Mesodermal cell (in vitro differentiated cells): ENCODE measurements at regions not wholly inside any gene's neighbourhood (a gene's known extent, or its start where the extent isn't known, plus 50 kb on each side); places are given as distances from the start of the nearest gene placed in this dataset.
"Not testable (repeated sequence)": the region's sequence is repeated elsewhere in the genome, so short reads cannot be mapped to it uniquely, and the experiment has no call there.

Experiments used
- H3K27ac ChIP-seq: 2 replicates; pipeline ENCODE4 v1.7.0; 2013; ENCODE audit warnings: mild to moderate bottlenecking, low read depth, low read length, moderate library complexity; ENCODE audit not compliant: severe bottlenecking
- H3K36me3 ChIP-seq: 2 replicates; pipeline ENCODE4 v1.7.1; 2013; ENCODE audit warnings: mild to moderate bottlenecking, low read length, moderate library complexity; ENCODE audit not compliant: control insufficient read depth, insufficient read depth
- H3K4me1 ChIP-seq: one replicate; pipeline ENCODE4 v1.7.1; 2013; ENCODE audit warnings: mild to moderate bottlenecking, low read length; ENCODE audit not compliant: insufficient read depth, control insufficient read depth, poor library complexity, severe bottlenecking
- H3K4me3 ChIP-seq: 2 replicates; pipeline ENCODE4 v1.7.0; 2013; ENCODE audit warnings: low read length, control low read depth, mild to moderate bottlenecking; ENCODE audit not compliant: insufficient read depth, poor library complexity, severe bottlenecking; ENCODE audit errors: extremely low read depth
- H3K9me3 ChIP-seq: 2 replicates; pipeline ENCODE4 v1.7.1; 2013; ENCODE audit warnings: mild to moderate bottlenecking, low read length, moderate library complexity; ENCODE audit not compliant: control insufficient read depth
- WGBS, 2 experiments: methylation state at CpG; one replicate each; pipeline ENCODE4 v1.1.5; 2013; ENCODE audit warnings: missing lambda C conversion rate in 2 of 2; ENCODE audit not compliant: insufficient coverage in 2 of 2; 5-methylcytosine and 5-hydroxymethylcytosine counted together

- no peaks in the 10 kb centered on the region for H3K9me3 ChIP-seq
- H3K27ac ChIP-seq: no peak overlapping the region
- no peak overlapping the region for H3K4me3 ChIP-seq
- no peaks in the 10 kb centered on the region for H3K4me1 ChIP-seq
- H3K36me3 ChIP-seq: no peaks in the 10 kb centered on the region
These were observed 164.1 kb upstream of the KCNQ5 start for GRCh38 chr6:72457738-72458137.

DNA sequence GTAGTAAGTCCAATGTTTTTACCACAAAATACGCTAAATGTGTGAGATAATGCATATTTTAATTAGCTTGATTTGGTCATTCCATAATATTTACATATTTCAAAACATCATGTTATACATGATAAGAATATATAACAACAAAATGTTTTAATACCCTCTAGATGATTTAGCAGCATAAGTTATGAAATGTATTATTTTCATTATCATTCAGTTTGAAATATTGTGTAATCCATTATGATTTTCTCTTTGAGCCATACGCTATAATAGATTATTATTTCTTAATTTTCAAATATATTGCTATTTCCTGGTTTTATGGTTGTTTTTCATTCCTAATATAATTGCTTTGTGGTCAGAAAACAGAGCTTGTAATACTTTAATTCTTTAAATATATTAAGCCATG, 163.3 kb upstream of the KCNQ5 start:
- H3K4me3 ChIP-seq: no peak overlapping the region
- H3K27ac ChIP-seq: no peak overlapping the region
- no CpG with 5 or more reads among the region's 2 CpGs for WGBS, 2 experiments
- no peaks in the 10 kb centered on the region for H3K9me3 ChIP-seq
- no peaks in the 10 kb centered on the region for H3K36me3 ChIP-seq
- H3K4me1 ChIP-seq: no peaks in the 10 kb centered on the region

DNA sequence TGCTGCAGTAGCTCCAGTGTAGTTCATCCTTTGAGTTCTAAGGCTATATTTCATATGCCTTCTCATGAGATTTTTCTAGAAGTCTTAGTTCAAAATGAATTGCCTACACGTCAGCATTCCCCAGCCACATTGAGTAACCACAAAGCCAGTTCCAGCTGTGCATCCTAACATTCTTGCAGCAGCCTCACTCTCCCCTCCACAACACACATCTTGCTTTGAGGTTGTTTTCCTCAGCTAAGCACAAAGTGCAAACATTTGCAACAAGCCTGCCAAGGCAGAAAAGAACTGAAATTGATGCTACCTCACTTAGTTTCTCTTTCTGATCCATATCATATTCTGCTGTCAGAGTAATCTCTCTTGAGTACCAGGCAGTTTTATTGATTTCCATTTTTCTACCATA, 160.7 kb upstream of the KCNQ5 start:
- WGBS, 2 experiments: 38 to 45% methylated on average over 1 of the region's 1 CpG
- Histone ChIP-seq H3K4me1 (no peaks in the 10 kb centered on the region), H3K9me3 (no peaks in the 10 kb centered on the region)

GRCh38 chr6:72464246-72464645, 157.6 kb upstream of the KCNQ5 start:
- WGBS, 2 experiments: 90% methylated on average over 1 of the region's 2 CpGs; no CpG with 5 or more reads in 1 of the 2 experiments
- H3K27ac ChIP-seq: no peak overlapping the region
- no peaks in the 10 kb centered on the region for H3K9me3 ChIP-seq
- H3K36me3 ChIP-seq: no peaks in the 10 kb centered on the region
- no peak overlapping the region for H3K4me3 ChIP-seq
- H3K4me1 ChIP-seq: no peaks in the 10 kb centered on the region

More for the DNA sequence above, 160.7 kb upstream of the KCNQ5 start:
- no peak overlapping the region for H3K27ac ChIP-seq
- H3K4me3 ChIP-seq: no peak overlapping the region
- no peaks in the 10 kb centered on the region for H3K36me3 ChIP-seq

- Histone ChIP-seq H3K36me3 (no peaks in the 10 kb centered on the region), H3K4me1 (no peaks in the 10 kb centered on the region), H3K9me3 (no peaks in the 10 kb centered on the region), H3K4me3 (no peak overlapping the region), H3K27ac (no peak overlapping the region)
- 63 to 83% methylated on average over 2 to 3 of the region's 4 CpGs for WGBS, 2 experiments
These were observed 156.8 kb upstream of the KCNQ5 start for GRCh38 chr6:72464791-72465691.

GRCh38 chr6:72466471-72466870, 155.4 kb upstream of the KCNQ5 start:
- Histone ChIP-seq H3K9me3 (no peaks in the 10 kb centered on the region), H3K27ac (no peak overlapping the region), H3K36me3 (no peaks in the 10 kb centered on the region), H3K4me1 (no peaks in the 10 kb centered on the region), H3K4me3 (no peak overlapping the region)

- H3K9me3 ChIP-seq: no peaks in the 10 kb centered on the region
- no peaks in the 10 kb centered on the region for H3K36me3 ChIP-seq
- H3K27ac ChIP-seq: no peak overlapping the region
- H3K4me1 ChIP-seq: no peaks in the 10 kb centered on the region
- H3K4me3 ChIP-seq: no peak overlapping the region
These were observed 154.8 kb upstream of the KCNQ5 start for GRCh38 chr6:72466971-72467566.

GRCh38 chr6:72469406-72469983, 152.4 kb upstream of the KCNQ5 start:
- H3K36me3 ChIP-seq, H3K4me3 ChIP-seq, H3K4me1 ChIP-seq, H3K27ac ChIP-seq, H3K9me3 ChIP-seq: not testable (repeated sequence)
- WGBS, 2 experiments: 95 to 98% methylated on average over 17 to 18 of the region's 21 CpGs

- H3K36me3 ChIP-seq: no peaks in the 10 kb centered on the region
- 87 to 90% methylated on average over 4 to 5 of the region's 5 CpGs for WGBS, 2 experiments
- no peak overlapping the region for H3K27ac ChIP-seq
- no peak overlapping the region for H3K4me3 ChIP-seq
- H3K9me3 ChIP-seq: no peaks in the 10 kb centered on the region
- peaks cover 2% of the 10 kb centered on the region for H3K4me1 ChIP-seq
These were observed 145.8 kb upstream of the KCNQ5 start for GRCh38 chr6:72476051-72476450.

DNA sequence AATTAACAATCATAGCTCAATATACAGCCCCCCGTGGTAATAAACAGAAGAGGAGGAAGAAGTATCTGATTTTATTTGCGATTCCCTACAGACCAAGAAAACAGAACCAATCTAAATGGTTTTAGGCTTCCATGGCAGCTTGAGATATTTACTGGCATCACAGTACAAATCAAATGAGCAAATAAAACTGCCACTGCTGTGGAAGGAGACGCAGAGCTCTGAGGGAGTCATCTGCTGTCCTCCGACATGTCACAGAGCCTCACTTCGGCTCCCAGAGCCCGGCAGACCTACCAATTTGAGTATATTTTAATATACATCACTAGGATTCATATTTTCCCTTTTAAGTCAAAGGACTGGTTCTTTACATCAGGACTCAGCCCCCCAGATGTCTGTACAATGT, 145.2 kb upstream of the KCNQ5 start:
- peaks cover 2% of the 10 kb centered on the region for H3K4me1 ChIP-seq
- H3K4me3 ChIP-seq: no peak overlapping the region
- no peaks in the 10 kb centered on the region for H3K9me3 ChIP-seq
- H3K27ac ChIP-seq: no peak overlapping the region
- no peaks in the 10 kb centered on the region for H3K36me3 ChIP-seq
- WGBS, 2 experiments: 100% methylated on average over 2 of the region's 6 CpGs; no CpG with 5 or more reads in 1 of the 2 experiments

DNA sequence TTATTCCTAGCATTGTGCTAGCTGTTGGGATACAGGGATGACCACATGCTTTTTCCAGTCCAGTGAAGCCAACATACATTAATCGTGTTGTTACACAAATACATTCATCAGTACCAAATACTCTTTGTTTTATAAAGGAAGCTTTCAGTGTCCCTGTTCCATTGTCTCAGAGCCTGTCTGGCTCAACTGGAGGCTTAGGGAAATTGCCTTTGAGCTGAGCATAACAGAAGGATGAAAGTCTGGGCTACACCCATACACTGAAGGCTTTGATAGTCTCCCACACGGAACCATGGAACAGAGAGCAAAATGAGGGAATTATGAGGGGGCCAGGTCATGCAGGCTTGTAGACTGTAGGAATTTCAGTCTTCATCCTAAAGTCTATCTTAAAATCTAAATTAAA, 126.4 kb upstream of the KCNQ5 start:
- no peaks in the 10 kb centered on the region for H3K36me3 ChIP-seq
- no peaks in the 10 kb centered on the region for H3K4me1 ChIP-seq
- no peak overlapping the region for H3K4me3 ChIP-seq
- no peaks in the 10 kb centered on the region for H3K9me3 ChIP-seq
- H3K27ac ChIP-seq: no peak overlapping the region
- 100% methylated on average over 1 of the region's 2 CpGs; no CpG with 5 or more reads in 1 of the 2 experiments for WGBS, 2 experiments
